Peyer's patch (tissue), 4 donors: ENCODE measurements at regions not wholly inside any gene's neighbourhood (a gene's known extent, or its start where the extent isn't known, plus 50 kb on each side); places are given as distances from the start of the nearest gene placed in this dataset.
A peak's percentile ranks its signal among the peaks of the same experiment; 100 is the strongest.

ENCODE experiments used
- DNase-seq, 3 donors: peaks; one replicate each; pipeline ENCODE4 v3.0.0-alpha.2; 2017 to 2019
- H3K27ac ChIP-seq, 4 donors: fragments of 200-600 bp; sonication (generic); one replicate each; pipeline ENCODE4 v1.5.1; 2016 to 2019
- H3K27me3 ChIP-seq, 2 donors: fragments of 200-600 bp; sonication (generic); one replicate each; pipeline ENCODE4 v1.5.1; 2019
- H3K36me3 ChIP-seq, 3 donors: fragments of 200-600 bp; sonication (generic); one replicate each; pipeline ENCODE4 v1.5.1; 2016 to 2019
- H3K4me1 ChIP-seq, 4 donors: fragments of 200-600 bp; sonication (generic); one replicate each; pipeline ENCODE4 v1.5.1; 2016 to 2019
- H3K4me3 ChIP-seq, 4 donors: fragments of 200-600 bp; sonication (generic); 1 replicate in 3 of 4; 2 replicates in 1 of 4; pipeline ENCODE4 v1.5.1; 2016 to 2019; ENCODE audit warnings: mild to moderate bottlenecking in 1 of 4
- H3K9me3 ChIP-seq, 4 donors: fragments of 200-600 bp; sonication (generic); one replicate each; pipeline ENCODE4 v1.5.1; 2016 to 2019; ENCODE audit warnings: mild to moderate bottlenecking in 1 of 4
- POLR2A ChIP-seq, 2 donors: fragments of 450-650 bp; IDR thresholded peaks; one replicate each; pipeline ENCODE4 v1.5.1; 2017; ENCODE audit warnings: antibody characterized with exemption in 2 of 2, mild to moderate bottlenecking in 2 of 2, moderate library complexity in 2 of 2
- TF ChIP-seq, protein P1 (sequence below), 6 experiments: fragments of 450-650 bp in 4 of 6; fragments of 200-600 bp in 2 of 6; sonication (generic) in 1 of 6; IDR thresholded peaks; one replicate each; pipeline ENCODE4 v1.5.1; 2017 to 2019; ENCODE audit warnings: antibody characterized with exemption in 6 of 6, mild to moderate bottlenecking in 3 of 6, moderate library complexity in 1 of 6

DNA sequence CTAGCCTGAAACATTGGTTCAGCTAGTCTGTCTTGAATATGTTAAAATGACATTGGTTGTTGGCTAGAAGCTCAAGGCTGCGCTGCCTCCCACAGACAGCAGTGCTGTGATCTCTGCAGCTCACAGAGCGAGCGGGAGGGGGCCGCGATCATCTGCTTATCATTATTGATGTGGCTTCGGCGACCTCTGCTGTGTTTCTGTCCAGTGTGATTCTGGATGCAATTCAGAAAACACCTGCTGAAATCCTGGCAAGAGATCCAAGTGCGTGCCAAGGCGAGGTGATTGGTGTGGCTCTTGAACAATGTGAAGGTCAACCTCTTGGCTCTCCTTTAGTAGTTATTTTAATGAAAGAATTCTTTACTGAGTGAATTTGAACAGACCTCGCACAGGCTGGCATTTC, 142.3 kb upstream of the SASH1 start:
- no peaks in the 10 kb centered on the region for H3K36me3 ChIP-seq
- DNase-seq = no peak
- H3K4me1 ChIP-seq = no peaks in the 10 kb centered on the region
- no peaks in the 10 kb centered on the region for H3K9me3 ChIP-seq
- no peak overlapping the region for H3K27ac ChIP-seq
- no peaks in the 10 kb centered on the region for H3K27me3 ChIP-seq
- no peak overlapping the region for H3K4me3 ChIP-seq
- TF ChIP-seq, protein P1, sequence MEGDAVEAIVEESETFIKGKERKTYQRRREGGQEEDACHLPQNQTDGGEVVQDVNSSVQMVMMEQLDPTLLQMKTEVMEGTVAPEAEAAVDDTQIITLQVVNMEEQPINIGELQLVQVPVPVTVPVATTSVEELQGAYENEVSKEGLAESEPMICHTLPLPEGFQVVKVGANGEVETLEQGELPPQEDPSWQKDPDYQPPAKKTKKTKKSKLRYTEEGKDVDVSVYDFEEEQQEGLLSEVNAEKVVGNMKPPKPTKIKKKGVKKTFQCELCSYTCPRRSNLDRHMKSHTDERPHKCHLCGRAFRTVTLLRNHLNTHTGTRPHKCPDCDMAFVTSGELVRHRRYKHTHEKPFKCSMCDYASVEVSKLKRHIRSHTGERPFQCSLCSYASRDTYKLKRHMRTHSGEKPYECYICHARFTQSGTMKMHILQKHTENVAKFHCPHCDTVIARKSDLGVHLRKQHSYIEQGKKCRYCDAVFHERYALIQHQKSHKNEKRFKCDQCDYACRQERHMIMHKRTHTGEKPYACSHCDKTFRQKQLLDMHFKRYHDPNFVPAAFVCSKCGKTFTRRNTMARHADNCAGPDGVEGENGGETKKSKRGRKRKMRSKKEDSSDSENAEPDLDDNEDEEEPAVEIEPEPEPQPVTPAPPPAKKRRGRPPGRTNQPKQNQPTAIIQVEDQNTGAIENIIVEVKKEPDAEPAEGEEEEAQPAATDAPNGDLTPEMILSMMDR (IDR thresholded peaks at IDR 0.05) = no peak
- no peak for TF ChIP-seq POLR2A (IDR thresholded peaks at IDR 0.05)

DNA sequence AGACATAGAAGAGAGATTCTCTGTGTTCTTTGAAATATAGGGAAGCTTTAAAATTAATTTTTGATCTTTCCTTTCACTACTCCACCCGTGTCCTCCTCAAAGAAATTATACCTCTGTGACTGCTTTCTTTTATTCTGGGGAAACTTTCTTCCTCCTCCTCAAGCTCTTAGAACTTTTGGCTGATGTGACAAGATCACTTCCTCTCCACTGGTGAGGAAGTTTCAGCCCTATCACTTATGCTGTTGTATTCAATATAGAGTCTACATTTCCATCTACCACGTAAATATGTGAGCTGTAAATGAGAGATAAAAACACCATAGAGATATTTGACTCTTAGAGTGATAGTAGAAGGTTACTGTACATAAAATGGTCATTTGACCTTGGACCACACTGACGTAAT, 141.9 kb upstream of the SASH1 start:
- Histone ChIP-seq H3K27me3 (no peaks in the 10 kb centered on the region), H3K36me3 (no peaks in the 10 kb centered on the region), H3K9me3 (no peaks in the 10 kb centered on the region), H3K27ac (no peak overlapping the region), H3K4me3 (no peak overlapping the region), H3K4me1 (no peaks in the 10 kb centered on the region)
- TF ChIP-seq, protein P1 (IDR thresholded peaks at IDR 0.05) = no peak
- no peak for TF ChIP-seq POLR2A (IDR thresholded peaks at IDR 0.05)
- no peak for DNase-seq

DNA sequence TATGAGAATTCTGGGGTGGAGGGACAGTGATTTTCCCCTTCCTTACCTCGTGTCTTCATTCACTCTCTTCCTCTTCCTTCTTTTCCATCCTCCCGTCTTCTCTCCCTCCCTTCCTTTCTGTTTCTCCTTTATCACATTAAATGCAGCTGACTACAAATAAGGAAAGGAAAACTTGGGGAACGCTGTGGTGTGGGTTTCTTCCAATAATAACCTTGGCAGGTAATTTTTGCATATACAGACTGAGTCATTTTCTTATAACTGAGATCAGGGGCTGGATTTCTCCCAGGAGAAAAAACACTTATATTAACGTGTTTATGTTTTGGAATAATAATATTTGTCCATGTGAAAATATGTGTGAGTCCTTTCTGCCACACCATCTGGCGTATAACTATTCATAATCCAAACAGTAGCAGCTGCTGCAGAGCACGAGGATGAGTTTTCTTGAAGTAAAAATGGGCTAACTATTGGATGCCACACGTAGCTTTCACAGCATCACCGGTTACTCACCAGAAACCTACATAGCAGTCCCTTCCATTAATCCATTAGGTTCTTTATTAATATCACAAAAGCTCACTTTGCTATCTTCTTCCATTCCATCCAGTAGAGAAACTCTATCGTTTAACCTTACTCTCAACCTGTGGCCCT, 139.2 kb upstream of the SASH1 start:
- no peak for TF ChIP-seq POLR2A (IDR thresholded peaks at IDR 0.05)
- TF ChIP-seq, protein P1 (IDR thresholded peaks at IDR 0.05) = no peak
- Histone ChIP-seq H3K27me3 (no peaks in the 10 kb centered on the region), H3K27ac (peak overlapping the region in 2 of 4 donors; percentile 7 to 9), H3K36me3 (no peaks in the 10 kb centered on the region), H3K4me3 (no peak overlapping the region), H3K9me3 (no peaks in the 10 kb centered on the region), H3K4me1 (no peaks in the 10 kb centered on the region)
- DNase-seq = no peak

DNA sequence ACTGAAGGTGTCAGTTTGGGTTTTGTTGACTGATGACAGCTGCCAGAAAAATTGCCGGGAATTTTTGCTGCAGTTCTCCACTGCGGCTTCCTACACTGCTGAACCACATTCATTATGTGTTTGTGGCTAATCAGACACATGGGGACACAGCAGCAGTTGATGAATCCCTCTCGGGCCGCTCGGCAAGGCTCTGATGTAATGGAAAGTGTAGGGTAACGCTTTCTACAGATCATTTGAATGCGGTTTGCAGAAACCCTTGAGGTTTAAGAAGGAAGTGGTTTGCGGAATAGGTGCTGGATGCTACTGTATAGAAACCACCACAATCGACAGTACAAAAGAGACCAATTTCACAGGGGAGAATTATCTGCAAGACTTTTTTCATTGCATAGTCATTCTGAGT, 138.7 kb upstream of the SASH1 start:
- Histone ChIP-seq H3K4me1 (no peaks in the 10 kb centered on the region), H3K9me3 (no peaks in the 10 kb centered on the region), H3K27ac (peak overlapping the region in 2 of 4 donors; percentile 7 to 9), H3K36me3 (no peaks in the 10 kb centered on the region), H3K4me3 (no peak overlapping the region), H3K27me3 (no peaks in the 10 kb centered on the region)
- DNase-seq = peak in 1 of 3 donors; percentile 20
- TF ChIP-seq POLR2A (IDR thresholded peaks at IDR 0.05) = no peak
- TF ChIP-seq, protein P1 (IDR thresholded peaks at IDR 0.05) = no peak

DNA sequence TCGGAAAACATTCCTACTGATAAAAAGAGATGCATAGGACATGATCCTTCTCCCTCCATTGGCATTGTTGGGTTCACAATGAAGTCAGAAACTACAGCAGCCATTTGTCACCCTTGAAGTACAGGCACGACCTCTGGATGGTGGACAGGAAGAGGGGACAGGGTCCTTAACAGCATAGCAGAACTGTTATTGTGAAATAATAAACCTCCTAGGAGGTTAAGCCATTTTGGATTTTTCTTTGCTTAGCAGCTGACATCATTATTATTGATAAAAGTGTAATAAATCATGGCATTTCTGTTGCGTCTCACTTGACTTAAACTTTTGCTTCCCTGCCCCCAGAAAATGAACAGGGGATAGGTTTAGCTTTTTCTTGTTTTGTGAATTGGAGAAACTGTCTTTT, 134.3 kb upstream of the SASH1 start:
- Histone ChIP-seq H3K4me1 (no peaks in the 10 kb centered on the region), H3K27me3 (no peaks in the 10 kb centered on the region), H3K9me3 (no peaks in the 10 kb centered on the region), H3K4me3 (no peak overlapping the region), H3K36me3 (no peaks in the 10 kb centered on the region), H3K27ac (no peak overlapping the region)
- TF ChIP-seq POLR2A (IDR thresholded peaks at IDR 0.05) = no peak
- no peak for DNase-seq

DNA sequence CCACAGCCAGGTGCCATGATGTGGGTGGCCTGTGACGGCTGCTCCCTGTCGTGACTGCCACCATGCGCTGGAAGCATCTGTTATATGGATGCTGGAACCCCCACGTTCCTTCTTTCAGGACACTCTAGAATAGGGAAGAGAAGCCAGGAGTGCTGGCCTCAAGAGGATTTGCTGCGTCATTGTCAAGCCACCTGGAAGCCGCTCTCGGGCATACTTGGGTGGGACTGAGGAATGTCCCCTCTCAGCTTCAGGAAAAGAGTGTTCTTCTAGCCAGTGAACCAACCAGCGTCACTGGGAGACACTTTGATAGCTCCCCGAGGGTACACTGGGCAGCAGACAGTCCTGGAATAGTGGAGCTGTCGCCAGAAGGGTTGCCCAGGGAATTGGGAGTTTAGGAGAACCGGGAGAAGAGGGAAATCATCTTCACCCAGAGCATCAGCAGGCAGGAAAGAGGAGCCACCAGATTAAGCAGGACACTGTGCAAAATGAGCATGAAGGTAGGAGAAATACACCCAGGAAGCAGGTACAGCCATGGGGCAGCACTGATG, 130.8 kb upstream of the SASH1 start:
- TF ChIP-seq, protein P1 (IDR thresholded peaks at IDR 0.05) = no peak
- TF ChIP-seq POLR2A (IDR thresholded peaks at IDR 0.05) = no peak
- no peaks in the 10 kb centered on the region for H3K9me3 ChIP-seq
- no peaks in the 10 kb centered on the region for H3K27me3 ChIP-seq
- no peak for DNase-seq
- H3K4me3 ChIP-seq = no peak overlapping the region
- no peak overlapping the region for H3K27ac ChIP-seq
- H3K4me1 ChIP-seq = no peaks in the 10 kb centered on the region
- H3K36me3 ChIP-seq = no peaks in the 10 kb centered on the region
